Right cardiac atrium (tissue), 5 donors: ENCODE measurements at regions not wholly inside any gene's neighbourhood (a gene's known extent, or its start where the extent isn't known, plus 50 kb on each side); places are given as distances from the start of the nearest gene placed in this dataset.
A peak's percentile ranks its signal among the peaks of the same experiment; 100 is the strongest.
"Not testable (repeated sequence)": the region's sequence is repeated elsewhere in the genome, so short reads cannot be mapped to it uniquely, and the experiment has no call there.

Experiments used
- ATAC-seq, 2 donors: fragments of 200-7000 bp; cut with Tn5 transposase; one replicate each; pipeline versions ENCODE4 v1.8.0 to v1.9.1; 2020; ENCODE audit warnings: moderate library complexity in 2 of 2, mild to moderate bottlenecking in 1 of 2
- DNase-seq, 3 donors: peaks; one replicate each; pipeline ENCODE4 v3.0.0-alpha.2; 2020
- H3K27ac ChIP-seq: one replicate; pipeline ENCODE4 v1.5.1; 2013; ENCODE audit warnings: mild to moderate bottlenecking, low read length, control low read depth, moderate library complexity
- H3K27me3 ChIP-seq: one replicate; pipeline ENCODE4 v1.6.1; 2013; ENCODE audit not compliant: control insufficient read depth, insufficient read depth
- H3K4me1 ChIP-seq: one replicate; pipeline ENCODE4 v1.6.1; 2013; ENCODE audit warnings: low read length; ENCODE audit not compliant: control insufficient read depth, insufficient read depth
- H3K4me3 ChIP-seq: one replicate; pipeline ENCODE4 v1.5.1; 2013; ENCODE audit warnings: low read length, control low read depth
- H3K9me3 ChIP-seq: one replicate; pipeline ENCODE4 v1.6.1; 2013; ENCODE audit warnings: low read length; ENCODE audit not compliant: control insufficient read depth
- WGBS: extraction: QIAGEN DNeasy Blood & Tissue Kit; methylation state at CpG from one replicate; pipeline ENCODE4 v1.1.7; 2013; 5-methylcytosine and 5-hydroxymethylcytosine counted together
- intact Hi-C, 4 donors: fragments of 100-400 bp; cut with DNase I; formaldehyde crosslinking; loops; one replicate each; pipeline versions ENCODE4 v1.11.0 to v1.14.0; 2022 to 2023
- donor health status: healthy with polysubstance abuse.
- donor health status: DM: no; HTN: yes; CAD: no.
- donor health status: DM: no; HTN: no; CAD: no.
- donor health status: DM: no; HTN: yes; CAD: no; lungs with severe emphysema.
- donor health status: DM: yes; HTN: yes; CAD: no.

DNA sequence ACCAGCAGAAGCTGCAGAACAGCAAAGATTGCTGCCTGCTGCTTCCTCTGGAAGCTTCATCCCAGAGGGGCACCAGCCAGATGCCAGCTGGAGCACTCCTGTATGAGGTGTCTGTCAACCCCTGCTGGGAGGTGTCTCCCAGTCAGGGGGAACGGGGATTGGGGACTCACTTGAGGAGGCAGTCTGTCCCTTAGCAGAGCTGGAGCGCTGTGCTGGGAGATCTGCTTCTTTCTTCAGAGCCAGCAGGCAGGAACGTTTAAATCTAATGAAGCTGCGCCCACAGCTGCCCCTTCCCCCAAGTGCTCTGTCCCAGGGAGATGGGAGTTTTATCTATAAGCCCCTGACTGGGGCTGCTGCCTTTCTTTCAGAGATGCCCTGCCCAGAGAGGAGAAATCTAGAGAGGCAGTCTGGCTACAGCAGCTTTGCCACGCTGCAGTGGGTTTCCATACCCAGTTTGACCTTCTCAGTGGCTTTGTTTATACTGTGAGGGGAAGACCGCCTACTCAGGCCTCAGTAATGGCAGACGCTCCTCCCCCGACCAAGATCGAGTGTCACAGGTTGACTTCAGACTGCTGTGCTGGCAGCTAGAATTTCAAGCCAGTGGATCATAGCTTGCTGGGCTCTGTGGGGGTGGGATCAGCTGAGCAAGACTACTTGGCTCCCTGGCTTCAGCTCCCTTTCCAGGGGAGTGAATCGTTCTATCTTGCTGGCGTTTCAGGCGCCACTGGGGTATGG lies 1105.7 kb downstream of the STPG2 start:
- H3K27me3 ChIP-seq, H3K4me1 ChIP-seq, H3K27ac ChIP-seq, ATAC-seq, intact Hi-C loops, H3K4me3 ChIP-seq, H3K9me3 ChIP-seq: not testable (repeated sequence)
- WGBS: 65% methylated on average over 12 of the region's 12 CpGs
- DNase-seq: peak in 1 of 3 donors; percentile 15

DNA sequence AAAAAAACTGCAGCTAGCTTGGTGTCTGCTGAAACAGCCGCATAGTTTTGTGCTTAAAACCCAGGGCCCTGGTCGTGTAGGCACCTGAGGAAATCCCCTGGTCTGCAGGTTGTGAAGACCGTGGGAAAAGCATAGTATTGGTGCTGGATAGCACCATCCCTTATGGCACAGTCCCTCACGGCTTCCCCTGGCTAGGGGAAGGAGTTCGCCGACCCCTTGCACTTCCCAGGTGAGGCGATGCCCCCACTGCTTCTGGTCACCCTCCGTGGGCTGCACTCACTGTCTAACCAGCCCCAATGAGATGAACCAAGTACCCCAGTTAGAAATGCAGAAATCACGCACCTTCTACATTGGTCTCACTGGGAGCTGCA lies 1105.1 kb downstream of the STPG2 start:
- H3K27ac ChIP-seq: no peak overlapping the region
- no peaks in the 10 kb centered on the region for H3K9me3 ChIP-seq
- no peaks in the 10 kb centered on the region for H3K4me1 ChIP-seq
- DNase-seq (no peak), ATAC-seq (no peak)
- H3K27me3 ChIP-seq: no peaks in the 10 kb centered on the region
- no peak overlapping the region for H3K4me3 ChIP-seq
- intact Hi-C loops: no loop called here
- WGBS: 84% methylated on average over 9 of the region's 9 CpGs

DNA sequence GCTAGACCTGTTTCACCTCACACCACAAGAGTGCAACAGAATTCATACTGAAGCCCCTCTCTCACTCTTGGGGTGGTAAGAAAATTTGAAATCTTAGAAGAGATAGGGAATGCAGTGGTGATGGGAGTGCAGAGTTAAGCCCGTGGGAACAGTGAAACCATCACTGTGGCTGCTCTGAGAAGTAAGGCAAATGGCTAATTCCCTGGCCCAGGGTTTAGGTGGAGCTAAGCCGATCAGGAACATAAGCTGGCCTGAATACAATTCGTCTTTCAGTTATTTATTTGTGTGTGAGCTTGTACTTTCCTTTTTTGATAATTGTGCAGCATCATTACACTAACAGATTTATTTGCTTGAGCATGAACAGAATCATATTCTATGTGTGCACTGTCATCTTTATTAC lies 1070.6 kb downstream of the STPG2 start:
- 77% methylated on average over 3 of the region's 3 CpGs for WGBS
- Histone ChIP-seq H3K27ac (no peak overlapping the region), H3K9me3 (no peaks in the 10 kb centered on the region), H3K27me3 (no peaks in the 10 kb centered on the region), H3K4me3 (no peak overlapping the region), H3K4me1 (no peaks in the 10 kb centered on the region)
- intact Hi-C loops: no loop called here
- ATAC-seq (no peak), DNase-seq (no peak)

DNA sequence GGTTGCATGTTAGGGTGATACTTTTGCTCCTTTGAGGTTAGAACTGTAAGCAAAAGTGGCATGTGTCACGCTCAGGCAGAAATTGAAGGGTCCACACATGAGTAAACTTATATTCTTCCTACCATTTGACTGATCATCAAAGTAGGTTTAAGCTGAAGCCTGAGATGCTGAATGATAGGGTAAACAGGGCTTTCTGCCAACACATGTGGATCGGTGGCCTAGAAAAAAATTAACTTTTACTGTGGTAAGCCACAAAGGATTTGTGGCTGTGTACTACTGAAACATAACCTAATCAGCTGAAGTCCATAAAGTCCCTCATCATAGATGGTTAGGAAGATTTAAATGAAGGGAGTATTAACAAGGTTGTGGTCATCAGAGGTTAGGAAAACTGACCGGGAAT lies 1070.1 kb downstream of the STPG2 start:
- Histone ChIP-seq H3K4me1 (no peaks in the 10 kb centered on the region), H3K27ac (no peak overlapping the region)
- WGBS: 77% methylated on average over 3 of the region's 3 CpGs

DNA sequence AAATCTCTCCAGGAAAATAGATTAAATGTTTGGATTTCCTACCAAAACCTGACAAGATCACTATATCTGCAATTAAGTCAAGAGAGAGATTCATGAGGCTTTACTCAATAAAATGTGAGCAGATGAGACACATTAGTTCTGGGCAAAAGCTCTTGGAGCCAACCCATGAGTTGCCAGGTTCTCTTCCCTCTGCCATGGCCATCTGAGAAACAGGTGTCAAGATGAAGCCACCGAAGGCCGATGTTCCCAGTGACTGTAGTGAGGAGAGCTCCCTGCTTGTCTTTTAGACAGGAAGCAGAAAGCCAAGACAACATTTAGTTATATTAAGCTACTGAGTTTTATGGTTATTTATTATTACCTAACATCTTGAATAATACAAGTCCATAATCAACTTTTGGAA lies 1068.7 kb downstream of the STPG2 start:
- Histone ChIP-seq H3K9me3 (no peaks in the 10 kb centered on the region), H3K4me1 (no peaks in the 10 kb centered on the region), H3K27ac (no peak overlapping the region), H3K4me3 (no peak overlapping the region), H3K27me3 (no peaks in the 10 kb centered on the region)
- ATAC-seq: no peak
- no peak for DNase-seq
- WGBS: 87% methylated on average over 2 of the region's 2 CpGs
- intact Hi-C loops: no loop called here

More for the DNA sequence above, 1070.1 kb downstream of the STPG2 start:
- Histone ChIP-seq H3K4me3 (no peak overlapping the region), H3K27me3 (no peaks in the 10 kb centered on the region), H3K9me3 (no peaks in the 10 kb centered on the region)
- intact Hi-C loops: no loop called here
- DNase-seq (peak in 1 of 3 donors; percentile 14), ATAC-seq (no peak)

DNA sequence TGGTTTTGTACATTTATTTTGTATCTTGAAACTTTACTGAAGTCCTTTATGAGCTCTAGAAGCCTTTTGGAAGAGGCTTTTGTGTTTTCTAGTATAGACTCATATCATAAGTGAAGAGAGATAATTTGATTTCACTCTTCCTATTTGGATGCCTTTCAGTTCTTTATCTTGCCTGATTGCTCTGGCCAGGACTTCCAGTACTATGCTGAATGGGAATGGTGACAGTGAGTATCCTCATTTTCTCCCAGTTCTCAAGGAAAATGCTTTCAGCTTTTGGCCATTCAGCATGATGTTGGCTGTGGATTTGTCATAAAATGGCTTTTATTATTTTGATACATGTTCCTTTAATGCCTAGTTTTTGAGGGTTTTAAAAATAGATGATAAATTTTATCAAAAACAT lies 1061.3 kb downstream of the STPG2 start:
- Histone ChIP-seq H3K27ac (no peak overlapping the region), H3K4me3 (no peak overlapping the region), H3K27me3 (no peaks in the 10 kb centered on the region), H3K4me1 (no peaks in the 10 kb centered on the region), H3K9me3 (no peaks in the 10 kb centered on the region)
- intact Hi-C loops: no loop called here
- no peak for ATAC-seq
- DNase-seq: no peak

DNA sequence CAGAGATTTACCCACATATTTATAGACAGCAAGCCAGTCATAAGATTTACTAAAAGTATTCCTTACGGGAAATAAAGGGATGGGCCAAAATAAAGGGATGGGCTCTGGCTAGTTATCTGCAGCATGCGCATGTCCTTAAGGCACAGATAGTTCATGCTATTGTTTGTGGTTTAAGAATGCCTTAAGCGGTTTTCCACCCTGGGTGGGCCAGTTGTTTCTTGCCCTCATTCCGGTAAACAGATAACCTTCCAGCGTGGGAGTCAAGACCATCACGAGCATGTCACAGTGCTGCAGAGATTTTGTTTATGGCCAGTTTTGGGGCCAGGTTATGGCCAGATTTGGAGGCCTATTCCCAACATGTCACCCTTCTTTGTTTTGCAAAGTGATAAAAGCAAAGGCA lies 1046.2 kb downstream of the STPG2 start:
- H3K4me1 ChIP-seq, H3K27ac ChIP-seq, H3K4me3 ChIP-seq, ATAC-seq, DNase-seq, H3K9me3 ChIP-seq, intact Hi-C loops, H3K27me3 ChIP-seq: not testable (repeated sequence)
- WGBS: 59% methylated on average over 6 of the region's 6 CpGs

DNA sequence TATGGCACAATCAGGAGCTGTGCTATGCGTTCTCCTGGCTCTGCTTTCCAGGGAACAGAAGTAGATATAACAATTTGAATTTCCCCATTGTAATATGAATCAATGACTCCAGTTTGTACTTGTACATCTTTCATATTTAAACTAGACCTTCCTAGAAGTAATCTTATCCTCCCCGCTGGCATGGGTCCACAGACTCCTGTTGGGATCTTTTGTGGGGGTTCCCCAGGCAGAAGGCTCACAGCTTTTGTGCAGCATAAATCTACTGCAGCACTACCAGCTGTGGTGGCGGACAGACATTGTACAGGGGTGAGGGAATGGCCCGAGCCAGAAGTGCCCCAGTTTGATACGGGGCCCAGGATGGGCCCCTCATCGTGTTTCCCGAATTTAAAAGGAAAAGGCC lies 1042.1 kb downstream of the STPG2 start:
- H3K27ac ChIP-seq, H3K4me3 ChIP-seq, H3K9me3 ChIP-seq, H3K27me3 ChIP-seq, intact Hi-C loops, ATAC-seq, H3K4me1 ChIP-seq: not testable (repeated sequence)
- peak in 1 of 3 donors; percentile 15 for DNase-seq
- WGBS: 84% methylated on average over 7 of the region's 7 CpGs

DNA sequence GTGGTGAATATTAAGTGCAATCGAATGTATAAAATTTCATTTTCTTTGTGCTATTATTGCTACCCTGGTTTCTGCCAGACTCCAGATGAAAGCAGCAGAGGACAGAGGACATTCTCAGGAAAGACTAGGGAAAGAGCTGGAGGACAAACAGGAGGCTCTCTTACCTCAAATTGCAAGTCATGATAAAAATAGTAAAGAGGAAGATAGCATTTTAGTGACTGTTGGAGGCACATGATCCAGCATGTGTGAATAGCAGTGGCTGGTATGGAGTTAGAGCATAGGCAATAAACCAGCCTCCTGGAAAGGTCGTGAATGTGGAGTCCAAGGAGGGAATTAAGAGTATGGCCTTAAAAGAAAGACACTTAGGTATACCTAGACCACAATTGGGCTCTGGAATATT lies 1040.0 kb downstream of the STPG2 start:
- no peaks in the 10 kb centered on the region for H3K27me3 ChIP-seq
- DNase-seq: no peak
- H3K4me1 ChIP-seq: no peaks in the 10 kb centered on the region
- 74% methylated on average over 2 of the region's 2 CpGs for WGBS
- H3K9me3 ChIP-seq: no peaks in the 10 kb centered on the region
- no peak overlapping the region for H3K4me3 ChIP-seq
- H3K27ac ChIP-seq: no peak overlapping the region
- ATAC-seq: no peak
- intact Hi-C loops: no loop called here

DNA sequence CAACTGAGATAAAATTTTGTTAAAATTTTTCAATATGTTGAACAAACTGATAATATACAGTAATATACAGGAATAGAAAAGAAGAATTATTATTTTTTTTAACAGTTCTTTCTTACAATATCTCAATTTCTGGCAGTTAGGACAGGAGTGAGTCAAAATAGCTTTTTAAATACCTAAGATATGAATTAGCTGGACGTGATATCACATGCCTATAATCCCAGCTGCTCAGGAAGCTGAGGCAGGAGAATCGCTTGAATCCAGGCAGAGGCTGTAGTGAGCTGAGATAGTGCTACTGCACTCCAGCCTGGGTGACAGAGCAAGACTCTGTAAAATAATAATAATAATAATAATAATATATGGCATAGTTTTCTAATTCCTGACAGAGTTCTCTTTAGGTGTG lies 1039.3 kb downstream of the STPG2 start:
- no peak for ATAC-seq
- H3K27me3 ChIP-seq: no peaks in the 10 kb centered on the region
- H3K4me3 ChIP-seq: no peak overlapping the region
- 43% methylated on average over 2 of the region's 2 CpGs for WGBS
- H3K9me3 ChIP-seq: no peaks in the 10 kb centered on the region
- no peak for DNase-seq
- H3K27ac ChIP-seq: no peak overlapping the region
- no peaks in the 10 kb centered on the region for H3K4me1 ChIP-seq
- intact Hi-C loops: no loop called here

DNA sequence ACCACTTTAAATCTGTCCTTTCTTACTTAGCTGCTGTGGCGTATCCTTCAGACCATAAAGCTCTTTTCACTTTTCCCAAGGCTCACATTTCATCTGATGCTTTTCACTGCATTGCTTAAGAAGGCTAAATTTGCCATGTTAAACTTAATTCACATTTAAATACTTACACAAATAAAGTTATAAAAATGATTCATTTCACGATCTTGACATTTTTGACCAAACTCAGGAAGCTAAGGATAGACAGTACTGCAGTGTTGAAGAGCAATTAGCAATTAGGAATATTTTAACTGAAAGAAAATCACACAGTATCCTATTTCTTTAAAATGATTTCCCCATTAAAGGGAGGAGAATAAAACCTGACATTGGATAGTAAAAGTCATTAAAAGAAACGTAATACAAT lies 1038.6 kb downstream of the STPG2 start:
- no peaks in the 10 kb centered on the region for H3K27me3 ChIP-seq
- WGBS: 81% methylated on average over 3 of the region's 3 CpGs
- intact Hi-C loops: no loop called here
- ATAC-seq (no peak), DNase-seq (no peak)
- H3K4me1 ChIP-seq: no peaks in the 10 kb centered on the region
- no peak overlapping the region for H3K4me3 ChIP-seq
- no peaks in the 10 kb centered on the region for H3K9me3 ChIP-seq
- no peak overlapping the region for H3K27ac ChIP-seq
